ENCODE measurements at regions not wholly inside any gene's neighbourhood (a gene's known extent, or its start where the extent isn't known, plus 50 kb on each side); places are given as distances from the start of the nearest gene placed in this dataset.

GRCh38 chr3:487614-488013 lies 291.1 kb downstream of the CHL1 start:
- TF ChIP-seq, protein P1, sequence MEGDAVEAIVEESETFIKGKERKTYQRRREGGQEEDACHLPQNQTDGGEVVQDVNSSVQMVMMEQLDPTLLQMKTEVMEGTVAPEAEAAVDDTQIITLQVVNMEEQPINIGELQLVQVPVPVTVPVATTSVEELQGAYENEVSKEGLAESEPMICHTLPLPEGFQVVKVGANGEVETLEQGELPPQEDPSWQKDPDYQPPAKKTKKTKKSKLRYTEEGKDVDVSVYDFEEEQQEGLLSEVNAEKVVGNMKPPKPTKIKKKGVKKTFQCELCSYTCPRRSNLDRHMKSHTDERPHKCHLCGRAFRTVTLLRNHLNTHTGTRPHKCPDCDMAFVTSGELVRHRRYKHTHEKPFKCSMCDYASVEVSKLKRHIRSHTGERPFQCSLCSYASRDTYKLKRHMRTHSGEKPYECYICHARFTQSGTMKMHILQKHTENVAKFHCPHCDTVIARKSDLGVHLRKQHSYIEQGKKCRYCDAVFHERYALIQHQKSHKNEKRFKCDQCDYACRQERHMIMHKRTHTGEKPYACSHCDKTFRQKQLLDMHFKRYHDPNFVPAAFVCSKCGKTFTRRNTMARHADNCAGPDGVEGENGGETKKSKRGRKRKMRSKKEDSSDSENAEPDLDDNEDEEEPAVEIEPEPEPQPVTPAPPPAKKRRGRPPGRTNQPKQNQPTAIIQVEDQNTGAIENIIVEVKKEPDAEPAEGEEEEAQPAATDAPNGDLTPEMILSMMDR (IDR thresholded peaks at IDR 0.05) = no peak
- no peak for TF ChIP-seq POLR2A (IDR thresholded peaks at IDR 0.05)
